GM13977 (cell line): ENCODE measurements at regions not wholly inside any gene's neighbourhood (a gene's known extent, or its start where the extent isn't known, plus 50 kb on each side); places are given as distances from the start of the nearest gene placed in this dataset.

ENCODE experiments used
- DNase-seq: peaks from one replicate; pipeline ENCODE4 v3.0.0; 2012; ENCODE audit warnings: low spot score
- in situ Hi-C: fragments of 300-500 bp; cut with MboI; formaldehyde crosslinking; loops from one replicate; pipeline ENCODE4 v1.12.0; 2022; ENCODE audit warnings: low sequenced_read_pairs, low pct_unique_long_range_greater_than_20kb, mixed read lengths, inconsistent platforms; ENCODE audit not compliant: unreplicated experiment
- TF ChIP-seq, protein P1 (sequence below): IDR thresholded peaks from 2 replicates; pipeline ENCODE4 v1.5.1; 2012; ENCODE audit warnings: mild to moderate bottlenecking, control low read depth; ENCODE audit not compliant: insufficient read depth; ENCODE audit errors: extremely low read depth, missing control alignments

DNA sequence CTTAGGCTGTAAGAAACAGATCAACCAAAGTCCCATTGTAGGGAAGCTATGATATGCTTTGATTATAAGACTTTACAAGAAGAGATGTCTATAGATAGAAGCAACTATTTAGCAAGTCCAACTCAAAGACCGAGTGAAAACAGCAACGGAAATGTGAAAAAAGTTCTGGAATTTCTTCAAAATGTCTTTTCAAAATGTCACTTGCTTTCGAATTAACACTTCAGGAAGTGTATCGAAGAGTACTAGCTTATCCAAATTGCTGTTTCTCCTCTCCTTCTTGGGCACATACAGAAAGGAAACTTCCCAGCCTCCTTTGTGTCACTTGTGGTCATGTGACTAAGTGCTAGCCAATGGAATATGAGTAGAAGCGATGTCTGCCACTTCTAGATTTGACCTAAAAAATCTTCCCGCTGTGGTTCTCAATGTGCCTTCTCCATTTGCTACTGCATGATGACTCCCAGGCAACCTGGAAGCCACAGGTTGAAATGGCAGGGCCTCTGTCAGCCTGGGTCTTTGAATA is 89.9 kb downstream of the TSEN15 start:
- DNase-seq = no peak
- in situ Hi-C loops = no loop called here
- TF ChIP-seq, protein P1, sequence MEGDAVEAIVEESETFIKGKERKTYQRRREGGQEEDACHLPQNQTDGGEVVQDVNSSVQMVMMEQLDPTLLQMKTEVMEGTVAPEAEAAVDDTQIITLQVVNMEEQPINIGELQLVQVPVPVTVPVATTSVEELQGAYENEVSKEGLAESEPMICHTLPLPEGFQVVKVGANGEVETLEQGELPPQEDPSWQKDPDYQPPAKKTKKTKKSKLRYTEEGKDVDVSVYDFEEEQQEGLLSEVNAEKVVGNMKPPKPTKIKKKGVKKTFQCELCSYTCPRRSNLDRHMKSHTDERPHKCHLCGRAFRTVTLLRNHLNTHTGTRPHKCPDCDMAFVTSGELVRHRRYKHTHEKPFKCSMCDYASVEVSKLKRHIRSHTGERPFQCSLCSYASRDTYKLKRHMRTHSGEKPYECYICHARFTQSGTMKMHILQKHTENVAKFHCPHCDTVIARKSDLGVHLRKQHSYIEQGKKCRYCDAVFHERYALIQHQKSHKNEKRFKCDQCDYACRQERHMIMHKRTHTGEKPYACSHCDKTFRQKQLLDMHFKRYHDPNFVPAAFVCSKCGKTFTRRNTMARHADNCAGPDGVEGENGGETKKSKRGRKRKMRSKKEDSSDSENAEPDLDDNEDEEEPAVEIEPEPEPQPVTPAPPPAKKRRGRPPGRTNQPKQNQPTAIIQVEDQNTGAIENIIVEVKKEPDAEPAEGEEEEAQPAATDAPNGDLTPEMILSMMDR = no peak

DNA sequence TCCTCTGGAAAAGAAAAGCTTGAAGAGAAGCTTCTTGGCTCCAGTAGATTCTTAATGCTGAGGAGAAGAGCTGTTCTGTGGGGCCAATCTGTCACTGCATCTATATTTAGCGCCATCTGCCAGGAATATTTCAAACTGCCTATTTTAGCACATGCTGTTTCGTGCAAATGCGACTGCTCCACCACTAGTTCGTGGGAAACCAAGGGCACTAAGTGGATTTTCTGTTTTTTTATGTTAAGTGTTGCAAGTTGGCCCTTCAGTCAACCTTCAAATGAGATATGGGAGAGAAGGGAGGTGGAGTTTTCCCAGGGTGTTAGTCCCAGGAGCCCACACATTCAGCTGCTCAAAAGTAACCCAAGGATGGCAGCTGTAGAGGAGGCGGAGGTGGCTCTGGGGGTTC is 91.9 kb downstream of the TSEN15 start:
- in situ Hi-C loops = no loop called here
- TF ChIP-seq, protein P1 = no peak
- DNase-seq = no peak

DNA sequence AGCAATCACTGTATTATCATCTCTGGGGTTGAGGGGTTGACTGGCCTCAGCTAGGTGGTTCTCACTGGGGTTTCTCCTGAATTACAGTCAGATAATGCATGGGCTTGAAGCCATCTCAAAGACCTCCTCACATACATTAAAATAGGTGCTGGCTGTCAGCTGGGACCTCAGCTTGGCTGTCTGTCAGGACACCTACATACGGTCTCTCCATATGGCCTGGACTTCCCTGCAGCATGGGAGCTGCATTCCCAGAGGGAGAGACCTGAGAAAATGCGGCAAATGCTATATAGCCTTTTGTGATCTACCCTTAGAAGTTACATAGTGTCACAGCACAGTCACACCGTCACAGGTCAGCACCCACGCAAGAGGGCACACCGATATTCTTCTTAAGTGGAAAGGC is 93.6 kb downstream of the TSEN15 start:
- in situ Hi-C loops = no loop called here
- DNase-seq = no peak
- TF ChIP-seq, protein P1 = no peak

DNA sequence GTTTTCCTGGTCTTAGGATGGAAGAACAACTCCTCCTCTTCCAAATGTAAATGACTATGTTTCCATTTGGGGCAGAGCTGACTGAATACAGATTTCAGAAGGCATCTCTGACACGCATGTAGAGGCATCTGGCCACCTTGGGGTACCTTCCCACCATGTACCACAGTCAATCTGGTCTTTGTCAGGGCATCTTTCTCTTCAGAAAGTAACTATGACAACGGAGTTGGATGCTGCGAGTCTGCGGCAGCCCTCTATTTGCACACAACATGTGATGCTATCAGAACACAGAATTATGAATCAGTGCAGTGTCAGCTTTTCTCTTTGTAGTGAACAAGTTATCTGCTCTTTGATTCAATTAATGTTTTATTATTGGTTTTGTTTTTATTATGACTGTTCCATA is 94.7 kb downstream of the TSEN15 start:
- TF ChIP-seq, protein P1 = no peak
- in situ Hi-C loops = no loop called here
- DNase-seq = no peak

DNA sequence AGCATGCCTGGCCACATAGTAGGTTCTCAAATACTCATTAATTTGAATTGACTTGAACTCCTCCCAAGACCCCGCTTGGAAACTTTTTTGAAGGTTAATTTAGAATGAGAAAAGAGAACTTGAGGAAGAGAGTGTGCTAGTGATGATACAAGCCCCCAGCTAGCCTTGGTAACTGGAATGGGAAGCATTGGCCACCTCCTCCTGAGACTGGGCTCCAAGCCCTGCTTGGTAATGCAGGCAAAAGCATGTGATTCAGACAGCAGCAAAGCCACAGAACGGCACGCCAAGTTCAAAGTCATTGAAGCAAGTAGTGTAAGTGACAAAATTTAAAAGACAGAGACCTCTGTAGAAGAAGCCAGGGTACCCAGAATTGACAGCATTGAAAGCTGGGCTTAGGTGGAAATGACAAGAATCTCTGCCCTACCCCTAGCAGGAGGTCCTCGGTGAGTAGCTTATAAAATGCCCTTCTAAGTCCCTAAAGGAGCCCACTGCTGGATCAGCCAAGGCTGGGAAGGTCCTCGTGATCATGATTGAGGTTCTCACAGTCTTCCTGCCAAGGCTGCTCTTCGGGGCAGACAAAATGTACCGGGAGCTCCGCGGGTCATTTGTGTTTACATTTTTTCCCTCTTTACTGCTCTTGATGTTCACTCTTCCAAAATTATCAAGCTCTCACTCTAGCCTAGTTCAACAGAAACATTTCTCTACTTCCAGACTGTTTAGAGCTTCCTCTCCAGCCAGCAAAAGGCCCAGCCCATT is 99.4 kb downstream of the TSEN15 start:
- TF ChIP-seq, protein P1 = no peak
- in situ Hi-C loops = no loop called here
- DNase-seq = no peak

DNA sequence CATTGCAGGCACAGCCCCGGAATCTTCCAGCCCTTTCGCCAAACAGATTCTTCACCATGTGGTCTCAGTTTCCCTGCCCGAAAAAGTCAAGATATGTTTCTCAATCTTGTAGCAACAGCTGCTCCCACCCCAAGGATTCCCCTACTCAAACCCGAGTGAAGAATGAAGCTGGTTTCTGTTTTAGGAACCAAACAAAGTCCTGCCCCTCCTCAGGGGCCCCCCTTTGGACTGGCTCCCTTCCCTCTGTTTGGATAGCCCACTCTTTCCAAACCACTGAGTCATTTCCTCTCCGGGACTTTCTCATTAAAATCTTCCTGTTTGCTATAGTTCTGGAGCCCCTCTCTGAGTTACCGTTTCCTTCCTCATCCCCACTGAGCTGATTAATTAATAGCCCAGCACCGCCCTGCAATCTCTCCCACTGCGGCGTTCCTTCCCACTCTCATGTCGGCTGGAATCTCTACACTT is 100.9 kb downstream of the TSEN15 start:
- no peak for DNase-seq
- in situ Hi-C loops = no loop called here
- TF ChIP-seq, protein P1 = no peak
